ENCODE measurements at regions not wholly inside any gene's neighbourhood (a gene's known extent, or its start where the extent isn't known, plus 50 kb on each side); places are given as distances from the start of the nearest gene placed in this dataset.

GRCh38 chrX:140848800-140849199 is 139.2 kb downstream of the LINC00632 start:
- in situ Hi-C loops (cut with HindIII; ENCODE audit: low pct_unique_long_range_greater_than_20kb, low sequenced_read_pairs), result no loop called here
- no peak for DNase-seq (ENCODE audit: low read depth, low spot score)

GRCh38 chrX:140860718-140861117 is 141.7 kb upstream of the SPANXB1 start:
- in situ Hi-C loops (cut with HindIII; ENCODE audit: low pct_unique_long_range_greater_than_20kb, low sequenced_read_pairs), result no loop called here
- DNase-seq (ENCODE audit: low read depth, low spot score), result no peak

DNA sequence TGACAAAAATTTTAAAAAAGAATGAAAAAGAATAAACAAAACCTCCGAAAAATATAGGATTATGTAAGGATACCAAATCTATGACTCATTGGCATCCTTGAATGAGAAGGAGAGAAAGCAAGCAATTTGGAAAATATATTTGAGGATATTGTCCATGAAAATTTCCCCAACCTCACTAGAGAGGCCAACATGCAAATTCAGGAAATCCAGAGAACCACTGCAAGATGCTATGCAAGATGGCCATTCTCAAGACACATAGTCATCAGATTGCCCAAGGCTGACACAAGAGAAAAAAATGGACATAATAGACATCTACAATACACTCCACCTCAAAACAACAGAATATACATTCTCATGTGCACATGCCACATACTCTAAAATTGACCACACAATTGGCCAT is 135.9 kb upstream of the SPANXB1 start:
- no peak for DNase-seq (ENCODE audit: low read depth, low spot score)
- in situ Hi-C loops (cut with HindIII; ENCODE audit: low pct_unique_long_range_greater_than_20kb, low sequenced_read_pairs), result no loop called here

DNA sequence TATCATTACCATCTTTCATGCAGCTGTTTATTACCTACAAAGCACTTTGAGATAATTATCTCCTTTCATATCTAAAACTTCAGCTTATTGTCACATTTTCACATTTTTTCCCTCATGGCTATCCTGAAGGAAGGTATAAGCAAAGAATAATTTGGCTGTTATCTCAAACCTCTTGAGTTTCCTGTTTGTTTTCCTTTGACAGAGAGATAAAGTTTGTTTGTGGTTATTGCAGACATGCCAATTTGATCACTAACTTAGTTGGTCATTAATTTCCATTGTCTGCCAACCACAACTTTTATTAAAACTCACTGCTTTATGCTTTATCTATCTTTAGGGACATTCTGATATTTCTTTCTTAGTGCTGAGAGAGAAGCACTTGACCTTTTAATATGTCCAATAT is 89.8 kb upstream of the SPANXB1 start:
- no peak for DNase-seq (ENCODE audit: low read depth, low spot score)
- in situ Hi-C loops (cut with HindIII; ENCODE audit: low pct_unique_long_range_greater_than_20kb, low sequenced_read_pairs), result no loop called here

- no peak for DNase-seq (ENCODE audit: low read depth, low spot score)
- in situ Hi-C loops (cut with HindIII; ENCODE audit: low pct_unique_long_range_greater_than_20kb, low sequenced_read_pairs), result no loop called here
These were observed 88.4 kb upstream of the SPANXB1 start for GRCh38 chrX:140913802-140914501.

DNA sequence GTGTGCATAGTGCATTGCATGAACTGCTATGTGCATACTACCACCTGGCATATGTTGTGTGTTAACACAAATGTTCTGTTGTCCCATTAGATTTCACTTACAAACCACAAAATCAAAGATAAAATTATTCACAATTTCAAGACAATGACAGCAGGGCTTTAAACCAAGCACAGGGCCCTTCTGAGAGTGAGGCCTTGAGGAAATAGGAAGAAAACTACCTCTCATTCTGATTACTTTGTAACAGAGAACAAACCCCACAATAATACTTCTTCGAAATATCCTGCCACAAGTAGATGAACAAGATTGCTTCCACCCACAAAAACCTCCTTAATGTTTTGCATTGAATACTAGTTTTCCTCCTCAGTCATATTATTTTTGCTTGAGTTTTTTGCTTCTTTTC is 85.5 kb upstream of the SPANXB1 start:
- in situ Hi-C loops (cut with HindIII; ENCODE audit: low pct_unique_long_range_greater_than_20kb, low sequenced_read_pairs), result no loop called here
- no peak for DNase-seq (ENCODE audit: low read depth, low spot score)

GRCh38 chrX:140917354-140918115 is 84.9 kb upstream of the SPANXB1 start:
- no peak for DNase-seq (ENCODE audit: low read depth, low spot score)
- in situ Hi-C loops (cut with HindIII; ENCODE audit: low pct_unique_long_range_greater_than_20kb, low sequenced_read_pairs), result no loop called here

GRCh38 chrX:140918398-140919038 is 83.9 kb upstream of the SPANXB1 start:
- in situ Hi-C loops (cut with HindIII; ENCODE audit: low pct_unique_long_range_greater_than_20kb, low sequenced_read_pairs), result no loop called here
- DNase-seq (ENCODE audit: low read depth, low spot score), result peak; percentile 80

DNA sequence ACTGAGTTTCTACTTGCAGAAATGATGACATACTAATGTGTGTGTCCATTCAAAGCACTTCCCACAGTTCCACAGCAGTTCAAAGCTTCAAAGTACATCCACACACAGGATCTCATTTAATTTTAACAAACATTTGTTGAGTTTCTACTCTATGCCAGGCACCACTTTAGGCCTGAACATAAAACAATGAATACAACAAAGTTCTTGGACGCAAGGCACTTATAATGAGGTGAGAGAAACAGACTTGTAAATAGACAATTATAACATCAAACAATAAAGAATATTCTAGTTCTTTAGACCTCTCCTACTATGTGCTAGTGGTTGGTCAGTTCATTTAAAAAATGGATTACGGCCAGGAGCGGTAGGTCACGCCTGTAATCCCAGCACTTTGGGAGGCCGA is 82.0 kb upstream of the SPANXB1 start:
- in situ Hi-C loops (cut with HindIII; ENCODE audit: low pct_unique_long_range_greater_than_20kb, low sequenced_read_pairs), result no loop called here
- DNase-seq (ENCODE audit: low read depth, low spot score), result no peak

DNA sequence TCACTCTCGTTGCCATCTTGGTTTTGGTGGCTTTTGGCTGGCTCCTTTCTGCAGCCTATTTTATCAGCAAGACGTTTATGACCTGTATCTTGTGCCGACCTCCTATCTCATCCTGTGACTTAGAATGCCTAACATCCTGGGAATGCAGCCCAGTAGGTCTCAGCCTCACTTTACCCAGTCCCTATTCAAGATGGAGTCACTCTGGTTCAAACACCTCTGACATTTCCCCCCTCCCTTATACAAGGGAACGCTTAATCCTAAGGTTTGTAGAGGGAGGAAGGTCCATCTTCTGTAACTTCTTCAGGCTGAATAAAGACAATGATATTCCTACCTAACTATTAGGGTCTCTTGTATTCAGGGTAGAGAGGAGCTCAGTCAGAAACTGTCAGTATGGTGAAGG is 79.3 kb upstream of the SPANXB1 start:
- in situ Hi-C loops (cut with HindIII; ENCODE audit: low pct_unique_long_range_greater_than_20kb, low sequenced_read_pairs), result no loop called here
- DNase-seq (ENCODE audit: low read depth, low spot score), result no peak

DNA sequence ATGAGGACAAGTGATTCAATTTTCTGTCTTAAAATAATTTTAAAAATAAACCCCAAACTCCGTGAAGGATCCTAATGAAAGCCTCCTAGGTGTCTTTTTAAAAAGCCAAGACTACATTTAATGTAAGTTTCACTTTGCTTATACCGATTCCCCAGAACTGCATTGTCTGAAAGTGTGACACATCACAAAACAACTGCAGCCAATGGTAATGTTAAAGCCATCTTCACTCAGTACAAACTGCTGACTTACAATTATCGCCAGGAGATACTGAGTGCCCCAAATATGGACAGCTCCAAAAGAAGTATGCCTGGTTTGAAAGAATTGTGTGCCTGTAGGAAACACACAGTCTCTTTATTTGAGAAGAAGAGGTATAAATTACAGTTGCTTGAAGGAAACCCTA is 73.7 kb upstream of the SPANXB1 start:
- in situ Hi-C loops (cut with HindIII; ENCODE audit: low pct_unique_long_range_greater_than_20kb, low sequenced_read_pairs), result no loop called here
- no peak for DNase-seq (ENCODE audit: low read depth, low spot score)

GRCh38 chrX:140933016-140933415 is 69.4 kb upstream of the SPANXB1 start:
- in situ Hi-C loops (cut with HindIII; ENCODE audit: low pct_unique_long_range_greater_than_20kb, low sequenced_read_pairs), result no loop called here
- no peak for DNase-seq (ENCODE audit: low read depth, low spot score)

DNA sequence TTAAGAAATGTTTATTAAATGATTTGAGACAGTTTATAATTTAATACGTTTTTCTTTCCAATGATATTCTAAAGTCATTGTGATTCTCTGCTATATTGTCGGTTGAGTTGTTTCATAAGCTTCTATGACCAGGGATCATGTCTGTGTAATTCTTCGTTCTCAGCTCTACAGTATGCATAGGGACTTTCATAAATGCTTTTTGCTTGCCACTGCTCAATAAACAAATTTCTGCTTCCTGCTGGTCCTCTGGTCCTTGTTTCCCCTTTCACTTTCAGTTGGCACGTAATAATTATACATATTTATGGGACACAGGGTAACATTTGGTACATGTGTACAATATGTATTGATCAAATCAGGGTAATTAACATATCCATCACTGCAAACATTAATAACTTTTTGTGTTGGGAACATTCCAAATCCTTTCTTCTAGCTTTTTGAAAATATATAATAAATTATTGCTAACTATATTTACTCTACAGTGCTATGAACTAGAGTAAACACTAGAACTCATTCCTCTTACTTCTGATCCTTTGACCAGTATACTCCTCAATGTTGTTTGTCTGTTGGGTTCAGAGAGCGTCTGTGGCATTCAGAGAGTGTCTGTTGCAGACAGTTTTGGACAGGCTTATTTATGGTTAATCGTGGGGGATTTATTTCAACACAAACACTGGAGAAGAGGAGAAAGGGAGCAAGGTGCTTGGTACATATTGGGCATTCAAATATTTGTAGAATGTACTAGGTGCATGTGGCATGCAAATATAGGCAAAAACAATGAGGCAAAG is 68.3 kb upstream of the SPANXB1 start:
- in situ Hi-C loops (cut with HindIII; ENCODE audit: low pct_unique_long_range_greater_than_20kb, low sequenced_read_pairs), result no loop called here
- no peak for DNase-seq (ENCODE audit: low read depth, low spot score)

DNA sequence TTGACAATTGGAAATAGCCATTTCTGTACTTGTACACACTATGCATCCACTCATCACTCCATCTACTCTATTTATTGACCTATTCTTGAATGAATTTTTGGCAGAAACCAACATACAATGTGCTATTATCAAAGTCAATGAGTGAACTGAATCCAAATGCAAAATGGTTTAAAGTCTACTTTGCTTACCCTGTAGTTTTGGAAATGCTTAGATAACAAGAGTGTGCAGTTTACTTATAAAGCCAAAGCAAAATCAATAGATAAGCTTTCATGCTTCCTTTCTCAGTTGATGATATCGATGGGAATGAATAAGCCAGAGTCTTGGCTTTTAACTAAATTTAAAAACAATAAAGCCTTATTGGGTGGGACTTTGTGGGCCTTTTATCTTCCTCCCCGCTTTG is 58.9 kb upstream of the SPANXB1 start:
- no peak for DNase-seq (ENCODE audit: low read depth, low spot score)
- in situ Hi-C loops (cut with HindIII; ENCODE audit: low pct_unique_long_range_greater_than_20kb, low sequenced_read_pairs), result no loop called here

GRCh38 chrX:140944710-140945109 is 57.7 kb upstream of the SPANXB1 start:
- no peak for DNase-seq (ENCODE audit: low read depth, low spot score)
- in situ Hi-C loops (cut with HindIII; ENCODE audit: low pct_unique_long_range_greater_than_20kb, low sequenced_read_pairs), result no loop called here

- in situ Hi-C loops (cut with HindIII; ENCODE audit: low pct_unique_long_range_greater_than_20kb, low sequenced_read_pairs), result no loop called here
- DNase-seq (ENCODE audit: low read depth, low spot score), result no peak
These were observed 53.6 kb upstream of the SPANXB1 start for GRCh38 chrX:140948827-140949226.

DNA sequence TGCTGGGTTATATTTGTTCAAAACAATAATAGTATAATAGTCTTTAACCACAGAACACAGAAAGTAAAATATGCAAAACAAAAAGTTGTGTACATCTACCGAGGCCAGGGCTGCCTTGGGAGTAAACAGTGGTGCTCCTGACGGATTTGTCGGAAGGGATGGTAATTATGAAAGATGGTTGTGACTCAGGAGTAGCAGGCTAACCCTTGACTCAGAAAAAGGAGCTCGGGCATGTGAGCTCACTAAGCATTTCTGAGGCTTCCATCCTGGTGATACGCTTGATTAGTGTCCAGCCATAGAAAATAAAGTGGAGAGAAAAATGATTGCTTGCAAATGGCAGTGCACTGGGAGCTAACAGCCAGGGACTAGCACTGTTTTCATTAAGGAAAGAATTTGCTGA is 53.2 kb upstream of the SPANXB1 start:
- no peak for DNase-seq (ENCODE audit: low read depth, low spot score)
- in situ Hi-C loops (cut with HindIII; ENCODE audit: low pct_unique_long_range_greater_than_20kb, low sequenced_read_pairs), result no loop called here

All from SK-MEL-5 (cell line).